B cell (primary cell): ENCODE measurements at regions not wholly inside any gene's neighbourhood (a gene's known extent, or its start where the extent isn't known, plus 50 kb on each side); places are given as distances from the start of the nearest gene placed in this dataset.

Experiments used
- ATAC-seq: fragments of 200-7000 bp; cut with Tn5 transposase; one replicate; pipeline ENCODE4 v1.10.0; 2021; ENCODE audit warnings: low read depth, mild to moderate bottlenecking, moderate number of reproducible peaks, moderate library complexity
- CTCF ChIA-PET: fragments of 350-600 bp; sonication (Branson Sonifier 250); formaldehyde crosslinking; loops from one replicate; lab custom pipeline; 2021; ENCODE audit warnings: antibody characterized with exemption, inconsistent platforms; lab: Charles Lee
- POLR2A ChIA-PET: fragments of 350-600 bp; sonication (Branson Sonifier 250); formaldehyde crosslinking; loops from one replicate; lab custom pipeline; 2021; ENCODE audit warnings: antibody characterized with exemption; lab: Charles Lee
- DNase-seq: peaks from one replicate; pipeline ENCODE4 v3.0.0; 2013
- H2AFZ ChIP-seq: 2 replicates; pipeline ENCODE4 v1.6.1; 2012; ENCODE audit warnings: mild to moderate bottlenecking, low read depth, low read length; ENCODE audit not compliant: insufficient read depth, poor library complexity, severe bottlenecking
- H3K27ac ChIP-seq, 2 donors: 1 replicate in 1 of 2; 2 replicates in 1 of 2; pipeline ENCODE4 v1.5.1; 2012 to 2013; ENCODE audit warnings: low read length in 2 of 2, mild to moderate bottlenecking in 2 of 2, moderate library complexity in 1 of 2
- H3K27me3 ChIP-seq, 4 experiments: fragments of 200-600 bp in 1 of 4; sonication (generic) in 1 of 4; replicated peaks in 1 of 4; 1 replicate in 2 of 4; 2 replicates in 2 of 4; pipeline versions ENCODE4 v1.6.1 to v1.7.0; 2013 to 2016; ENCODE audit warnings: low read length in 3 of 4, mild to moderate bottlenecking in 2 of 4, mixed read lengths in 1 of 4, moderate library complexity in 1 of 4; ENCODE audit not compliant: insufficient read depth in 4 of 4, control insufficient read depth in 3 of 4; ENCODE audit errors: control extremely low read depth in 1 of 4
- H3K36me3 ChIP-seq, 2 experiments: replicated peaks in 1 of 2; 1 replicate in 1 of 2; 2 replicates in 1 of 2; pipeline versions ENCODE4 v1.6.1 to v1.7.1; 2013; ENCODE audit warnings: low read length in 1 of 2; ENCODE audit not compliant: insufficient read depth in 2 of 2, control insufficient read depth in 1 of 2; ENCODE audit errors: control extremely low read depth in 1 of 2, extremely low read depth in 1 of 2
- H3K4me1 ChIP-seq, 2 donors: fragments of 200-600 bp in 1 of 2; sonication (generic) in 1 of 2; 1 replicate in 1 of 2; 2 replicates in 1 of 2; pipeline versions ENCODE4 v1.5.1 to v1.6.1; 2013 to 2017; ENCODE audit warnings: low read length in 2 of 2; ENCODE audit not compliant: control insufficient read depth in 2 of 2, insufficient read depth in 2 of 2
- H3K4me2 ChIP-seq: replicated peaks from 2 replicates; pipeline ENCODE3; 2012; ENCODE audit warnings: mild to moderate bottlenecking, low read depth, low read length; ENCODE audit not compliant: poor library complexity, severe bottlenecking
- H3K4me3 ChIP-seq, 5 experiments: fragments of 200-600 bp in 1 of 5; sonication (generic) in 1 of 5; 1 replicate in 3 of 5; 2 replicates in 2 of 5; pipeline versions ENCODE4 v1.5.1 to v1.7.0; 2011 to 2016; ENCODE audit warnings: low read length in 4 of 5, mild to moderate bottlenecking in 4 of 5, low read depth in 2 of 5, control low read depth in 1 of 5, moderate library complexity in 1 of 5; ENCODE audit not compliant: insufficient read depth in 1 of 5; ENCODE audit errors: control extremely low read depth in 1 of 5, extremely low read depth in 1 of 5
- H3K79me2 ChIP-seq: fragments of 200-600 bp; sonication (generic); one replicate; pipeline ENCODE4 v1.6.0; 2016; ENCODE audit warnings: low read length; ENCODE audit not compliant: control insufficient read depth, insufficient read depth
- H3K9ac ChIP-seq: fragments of 200-600 bp; sonication (generic); 2 replicates; pipeline ENCODE4 v1.6.1; 2017; ENCODE audit warnings: mild to moderate bottlenecking, low read length, moderate library complexity
- H3K9me3 ChIP-seq, 3 donors: one replicate each; pipeline versions ENCODE4 v1.6.1 to v1.7.1; 2013; ENCODE audit warnings: low read length in 2 of 3; ENCODE audit not compliant: control insufficient read depth in 2 of 3, insufficient read depth in 1 of 3; ENCODE audit errors: control extremely low read depth in 1 of 3
- H4K20me1 ChIP-seq: 2 replicates; pipeline ENCODE4 v1.6.0; 2012; ENCODE audit warnings: mild to moderate bottlenecking, low read length; ENCODE audit not compliant: insufficient read depth, control insufficient read depth, poor library complexity, severe bottlenecking
- H3K27ac Mint-ChIP-seq: one replicate; pipeline ENCODE4 v1.8.0; 2021; ENCODE audit warnings: mixed read lengths
- H3K27me3 Mint-ChIP-seq: one replicate; pipeline ENCODE4 v1.8.0; 2021; ENCODE audit warnings: mixed read lengths
- H3K4me1 Mint-ChIP-seq: one replicate; pipeline ENCODE4 v1.8.0; 2021; ENCODE audit warnings: mixed read lengths
- H3K4me3 Mint-ChIP-seq: one replicate; pipeline ENCODE4 v1.8.0; 2021; ENCODE audit warnings: mixed read lengths
- H3K9me3 Mint-ChIP-seq: one replicate; pipeline ENCODE4 v1.8.0; 2022; ENCODE audit warnings: mixed read lengths; ENCODE audit not compliant: insufficient read depth
- EZH2 ChIP-seq: IDR thresholded peaks from 2 replicates; pipeline ENCODE4 v1.6.1; 2012; ENCODE audit warnings: borderline replicate concordance, low read depth, mild to moderate bottlenecking, moderate library complexity, low read length; ENCODE audit not compliant: insufficient read depth, poor library complexity, severe bottlenecking
- WGBS: methylation state at CpG from one replicate; pipeline ENCODE4 v1.1.5; 2013; ENCODE audit warnings: missing lambda C conversion rate; ENCODE audit not compliant: insufficient coverage; 5-methylcytosine and 5-hydroxymethylcytosine counted together
- intact Hi-C: fragments of 100-400 bp; cut with micrococcal nuclease; formaldehyde crosslinking; loops from one replicate; pipeline ENCODE4 v1.10.0; 2022
- TF ChIP-seq, protein P1 (sequence below): fragments of 200-600 bp; IDR thresholded peaks from one replicate; pipeline ENCODE4 v1.8.0; 2022; ENCODE audit warnings: antibody characterized with exemption, mild to moderate bottlenecking

GRCh38 chr6:126824226-126824625 is 294.2 kb upstream of the RSPO3 start:
- intact Hi-C loops: no loop called here
- Histone ChIP-seq H2AFZ (no peak overlapping the region), H4K20me1 (no peaks in the 10 kb centered on the region), H3K9ac (no peak overlapping the region), H3K4me2 (no peak overlapping the region), H3K4me1 (no peaks in the 10 kb centered on the region), H3K9me3 (no peaks in the 10 kb centered on the region), H3K27me3 (no peaks in the 10 kb centered on the region), H3K27ac (no peak overlapping the region), H3K79me2 (no peaks in the 10 kb centered on the region), H3K4me3 (no peak overlapping the region), H3K36me3 (no peaks in the 10 kb centered on the region)
- DNase-seq (no peak), ATAC-seq (no peak)
- ChIA-PET POLR2A (no interaction called here), CTCF (no interaction called here)
- H3K4me3 Mint-ChIP-seq: no peak overlapping the region
- no peaks in the 10 kb centered on the region for H3K4me1 Mint-ChIP-seq
- no peaks in the 10 kb centered on the region for H3K9me3 Mint-ChIP-seq
- no CpG with 5 or more reads among the region's 2 CpGs for WGBS
- H3K27me3 Mint-ChIP-seq: no peaks in the 10 kb centered on the region
- no peak overlapping the region for H3K27ac Mint-ChIP-seq
- no peak for TF ChIP-seq EZH2
- TF ChIP-seq, protein P1, sequence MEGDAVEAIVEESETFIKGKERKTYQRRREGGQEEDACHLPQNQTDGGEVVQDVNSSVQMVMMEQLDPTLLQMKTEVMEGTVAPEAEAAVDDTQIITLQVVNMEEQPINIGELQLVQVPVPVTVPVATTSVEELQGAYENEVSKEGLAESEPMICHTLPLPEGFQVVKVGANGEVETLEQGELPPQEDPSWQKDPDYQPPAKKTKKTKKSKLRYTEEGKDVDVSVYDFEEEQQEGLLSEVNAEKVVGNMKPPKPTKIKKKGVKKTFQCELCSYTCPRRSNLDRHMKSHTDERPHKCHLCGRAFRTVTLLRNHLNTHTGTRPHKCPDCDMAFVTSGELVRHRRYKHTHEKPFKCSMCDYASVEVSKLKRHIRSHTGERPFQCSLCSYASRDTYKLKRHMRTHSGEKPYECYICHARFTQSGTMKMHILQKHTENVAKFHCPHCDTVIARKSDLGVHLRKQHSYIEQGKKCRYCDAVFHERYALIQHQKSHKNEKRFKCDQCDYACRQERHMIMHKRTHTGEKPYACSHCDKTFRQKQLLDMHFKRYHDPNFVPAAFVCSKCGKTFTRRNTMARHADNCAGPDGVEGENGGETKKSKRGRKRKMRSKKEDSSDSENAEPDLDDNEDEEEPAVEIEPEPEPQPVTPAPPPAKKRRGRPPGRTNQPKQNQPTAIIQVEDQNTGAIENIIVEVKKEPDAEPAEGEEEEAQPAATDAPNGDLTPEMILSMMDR: no peak

DNA sequence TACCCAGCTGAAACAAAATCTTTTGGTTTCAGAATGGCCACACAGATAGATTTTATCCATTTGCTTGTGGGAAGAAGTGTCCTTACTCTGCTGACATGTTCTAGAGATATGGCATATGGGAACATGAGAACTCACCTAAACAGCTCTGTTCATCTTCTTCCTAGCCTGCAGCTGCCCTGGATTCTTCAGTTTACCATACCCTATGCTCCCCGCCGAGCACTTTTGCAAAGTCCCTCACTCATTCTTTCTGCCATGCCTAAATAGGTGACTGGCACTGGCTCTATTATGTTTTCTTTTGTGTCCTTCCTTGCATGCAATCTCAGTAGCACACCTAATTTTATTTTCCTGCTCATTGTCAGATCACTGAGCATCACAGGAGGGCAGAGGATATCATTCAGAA is 293.7 kb upstream of the RSPO3 start:
- H3K27me3 ChIP-seq: no peaks in the 10 kb centered on the region
- Mint-ChIP-seq H3K27ac (no peak overlapping the region), H3K4me1 (no peaks in the 10 kb centered on the region), H3K27me3 (no peaks in the 10 kb centered on the region), H3K9me3 (no peaks in the 10 kb centered on the region), H3K4me3 (no peak overlapping the region)
- no peaks in the 10 kb centered on the region for H3K9me3 ChIP-seq
- no peak overlapping the region for H3K4me2 ChIP-seq
- ATAC-seq (no peak), DNase-seq (no peak)
- POLR2A ChIA-PET: no interaction called here
- H2AFZ ChIP-seq: no peak overlapping the region
- H3K79me2 ChIP-seq: no peaks in the 10 kb centered on the region
- no peaks in the 10 kb centered on the region for H3K4me1 ChIP-seq
- H3K36me3 ChIP-seq: no peaks in the 10 kb centered on the region
- CTCF ChIA-PET: no interaction called here
- intact Hi-C loops: no loop called here
- no peak for TF ChIP-seq EZH2
- TF ChIP-seq, protein P1: no peak
- H3K9ac ChIP-seq: no peak overlapping the region
- no peak overlapping the region for H3K27ac ChIP-seq
- H4K20me1 ChIP-seq: no peaks in the 10 kb centered on the region
- no peak overlapping the region for H3K4me3 ChIP-seq
- WGBS: 95% methylated on average over 2 of the region's 2 CpGs
